ENCODE measurements at regions not wholly inside any gene's neighbourhood (a gene's known extent, or its start where the extent isn't known, plus 50 kb on each side); places are given as distances from the start of the nearest gene placed in this dataset.

- TF ChIP-seq, protein P1, sequence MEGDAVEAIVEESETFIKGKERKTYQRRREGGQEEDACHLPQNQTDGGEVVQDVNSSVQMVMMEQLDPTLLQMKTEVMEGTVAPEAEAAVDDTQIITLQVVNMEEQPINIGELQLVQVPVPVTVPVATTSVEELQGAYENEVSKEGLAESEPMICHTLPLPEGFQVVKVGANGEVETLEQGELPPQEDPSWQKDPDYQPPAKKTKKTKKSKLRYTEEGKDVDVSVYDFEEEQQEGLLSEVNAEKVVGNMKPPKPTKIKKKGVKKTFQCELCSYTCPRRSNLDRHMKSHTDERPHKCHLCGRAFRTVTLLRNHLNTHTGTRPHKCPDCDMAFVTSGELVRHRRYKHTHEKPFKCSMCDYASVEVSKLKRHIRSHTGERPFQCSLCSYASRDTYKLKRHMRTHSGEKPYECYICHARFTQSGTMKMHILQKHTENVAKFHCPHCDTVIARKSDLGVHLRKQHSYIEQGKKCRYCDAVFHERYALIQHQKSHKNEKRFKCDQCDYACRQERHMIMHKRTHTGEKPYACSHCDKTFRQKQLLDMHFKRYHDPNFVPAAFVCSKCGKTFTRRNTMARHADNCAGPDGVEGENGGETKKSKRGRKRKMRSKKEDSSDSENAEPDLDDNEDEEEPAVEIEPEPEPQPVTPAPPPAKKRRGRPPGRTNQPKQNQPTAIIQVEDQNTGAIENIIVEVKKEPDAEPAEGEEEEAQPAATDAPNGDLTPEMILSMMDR (IDR thresholded peaks at IDR 0.05; ENCODE audit: low read depth, low read length, missing control alignments) = no peak
- no peak for DNase-seq (ENCODE audit: low read depth)
- no peak overlapping the region for H3K4me3 ChIP-seq (ENCODE audit: low read depth, low read length)
Measured at GRCh38 chr14:59037620-59038019, 150.8 kb upstream of the DAAM1 start.

GRCh38 chr14:59038746-59039145 lies 149.7 kb upstream of the DAAM1 start:
- DNase-seq (ENCODE audit: low read depth) = no peak
- TF ChIP-seq, protein P1 (IDR thresholded peaks at IDR 0.05; ENCODE audit: low read depth, low read length, missing control alignments) = no peak
- no peak overlapping the region for H3K4me3 ChIP-seq (ENCODE audit: low read depth, low read length)

DNA sequence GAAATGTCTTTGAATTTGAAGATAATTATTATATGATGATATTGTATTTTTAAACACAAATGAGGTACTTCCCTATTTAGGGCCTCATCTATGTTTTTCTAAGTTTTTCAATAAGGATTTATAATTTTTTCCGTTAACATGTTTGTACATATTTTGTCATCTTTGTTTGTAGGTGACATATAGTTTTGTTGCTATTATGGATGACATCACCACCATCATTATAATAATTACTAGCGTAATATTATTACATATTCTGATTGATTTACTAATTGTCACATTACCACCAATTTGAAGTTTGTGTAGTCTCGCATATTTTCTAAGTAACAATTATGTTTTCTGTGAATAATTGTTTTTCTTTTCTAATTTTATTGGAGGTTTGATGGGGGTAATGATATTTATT lies 147.2 kb upstream of the DAAM1 start:
- DNase-seq (ENCODE audit: low read depth) = no peak
- TF ChIP-seq, protein P1 (IDR thresholded peaks at IDR 0.05; ENCODE audit: low read depth, low read length, missing control alignments) = no peak
- no peak overlapping the region for H3K4me3 ChIP-seq (ENCODE audit: low read depth, low read length)

DNA sequence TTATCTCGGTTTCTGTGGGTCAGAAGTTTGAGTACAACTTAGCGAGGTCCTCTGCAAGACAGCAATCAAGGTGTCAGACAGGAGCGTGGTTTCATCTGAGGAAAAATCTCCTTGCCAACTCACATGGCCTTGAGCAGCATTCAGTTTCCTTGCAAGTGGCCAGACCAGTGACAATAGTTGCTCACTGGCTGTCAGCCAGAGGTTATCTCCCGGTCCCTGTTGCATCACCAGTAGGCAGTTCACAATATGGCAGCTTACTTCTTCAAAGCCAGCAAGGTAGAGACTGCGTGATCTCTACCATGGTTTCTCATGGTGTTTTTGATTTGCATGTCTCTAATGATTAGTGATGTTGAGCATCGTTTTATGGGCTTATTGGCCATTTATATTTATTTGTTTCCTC lies 143.8 kb upstream of the DAAM1 start:
- no peak for DNase-seq (ENCODE audit: low read depth)
- H3K4me3 ChIP-seq (ENCODE audit: low read depth, low read length) = no peak overlapping the region

DNA sequence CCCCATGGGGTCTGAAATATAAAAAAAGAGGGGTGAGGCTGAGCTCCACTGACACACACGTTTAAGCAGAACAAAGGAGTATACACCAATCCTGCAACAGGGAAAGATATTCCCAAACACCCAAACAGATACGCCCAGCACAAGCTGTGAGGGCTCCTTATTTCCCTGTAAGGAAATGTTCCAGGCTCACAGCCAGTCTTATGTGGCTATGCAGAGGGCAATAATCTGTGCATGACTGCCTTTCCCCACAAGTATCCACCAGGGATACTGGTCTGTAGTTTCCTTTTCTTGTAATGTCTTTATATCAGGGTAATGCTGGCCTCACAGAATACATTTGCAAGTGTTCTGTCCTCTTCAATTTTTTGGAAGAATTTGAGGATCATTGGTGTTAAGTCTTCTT lies 141.7 kb upstream of the DAAM1 start:
- no peak overlapping the region for H3K4me3 ChIP-seq (ENCODE audit: low read depth, low read length)
- TF ChIP-seq, protein P1 (IDR thresholded peaks at IDR 0.05; ENCODE audit: low read depth, low read length, missing control alignments) = no peak
- no peak for DNase-seq (ENCODE audit: low read depth)

More for the DNA sequence above, 143.8 kb upstream of the DAAM1 start:
- TF ChIP-seq, protein P1 (IDR thresholded peaks at IDR 0.05; ENCODE audit: low read depth, low read length, missing control alignments) = no peak

- H3K4me3 ChIP-seq (ENCODE audit: low read depth, low read length) = no peak overlapping the region
- TF ChIP-seq, protein P1 (IDR thresholded peaks at IDR 0.05; ENCODE audit: low read depth, low read length, missing control alignments) = no peak
- no peak for DNase-seq (ENCODE audit: low read depth)
Measured at GRCh38 chr14:59055006-59055405, 133.5 kb upstream of the DAAM1 start.

- TF ChIP-seq, protein P1 (IDR thresholded peaks at IDR 0.05; ENCODE audit: low read depth, low read length, missing control alignments) = peak; percentile 69
- peak; percentile 8 for DNase-seq (ENCODE audit: low read depth)
- no peak overlapping the region for H3K4me3 ChIP-seq (ENCODE audit: low read depth, low read length)
Measured at GRCh38 chr14:59055439-59056045, 132.9 kb upstream of the DAAM1 start.
